Activated T-cell treated with anti-CD3 and anti-CD28 coated beads for 24 hours (primary cell): ENCODE measurements at regions not wholly inside any gene's neighbourhood (a gene's known extent, or its start where the extent isn't known, plus 50 kb on each side); places are given as distances from the start of the nearest gene placed in this dataset.

Source experiments
- DNase-seq: peaks from one replicate; pipeline ENCODE4 v3.0.0-alpha.2; 2020; ENCODE audit warnings: low read depth

DNA sequence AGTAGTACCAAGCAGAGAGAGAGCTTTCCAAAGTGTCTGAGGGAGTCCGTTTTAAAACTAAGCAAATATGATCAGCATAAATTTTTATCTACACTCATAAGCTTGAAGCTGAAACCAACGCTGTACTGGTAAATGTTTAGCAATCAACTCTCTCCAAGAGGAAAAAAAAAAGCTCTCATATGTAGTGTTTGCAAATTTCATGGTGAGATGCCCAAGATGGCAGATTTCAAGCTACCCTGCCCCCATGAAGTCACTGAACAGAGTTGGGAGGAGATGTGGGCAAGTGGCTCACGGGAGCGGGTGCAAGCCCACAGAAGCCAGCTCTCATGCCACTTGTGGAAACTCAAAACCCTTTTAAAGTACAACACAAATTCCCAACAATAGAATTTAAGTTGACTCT lies 475.8 kb downstream of the BCAT1 start:
- DNase-seq, result no peak

- DNase-seq, result no peak
These were observed 478.9 kb downstream of the BCAT1 start for GRCh38 chr12:24470050-24470449.

DNA sequence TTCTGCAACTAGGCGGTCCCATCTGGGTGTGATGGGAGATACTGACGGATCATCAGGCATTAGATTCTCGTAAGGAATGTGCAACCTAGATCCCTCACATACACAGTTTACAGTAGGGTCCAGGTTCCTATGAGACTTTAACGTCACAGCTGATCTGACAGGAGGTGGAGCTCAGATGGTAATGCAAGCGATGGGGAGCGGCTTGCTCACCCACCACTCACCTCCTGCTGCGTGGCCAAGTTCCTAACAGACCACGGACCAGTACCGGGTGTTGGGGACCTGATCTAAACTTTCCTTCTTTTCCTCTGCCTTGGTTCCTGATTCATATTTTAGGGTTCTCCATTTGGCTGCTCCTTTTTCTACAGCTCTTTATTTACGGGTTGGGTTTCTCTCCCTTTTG lies 479.8 kb downstream of the BCAT1 start:
- no peak for DNase-seq

DNA sequence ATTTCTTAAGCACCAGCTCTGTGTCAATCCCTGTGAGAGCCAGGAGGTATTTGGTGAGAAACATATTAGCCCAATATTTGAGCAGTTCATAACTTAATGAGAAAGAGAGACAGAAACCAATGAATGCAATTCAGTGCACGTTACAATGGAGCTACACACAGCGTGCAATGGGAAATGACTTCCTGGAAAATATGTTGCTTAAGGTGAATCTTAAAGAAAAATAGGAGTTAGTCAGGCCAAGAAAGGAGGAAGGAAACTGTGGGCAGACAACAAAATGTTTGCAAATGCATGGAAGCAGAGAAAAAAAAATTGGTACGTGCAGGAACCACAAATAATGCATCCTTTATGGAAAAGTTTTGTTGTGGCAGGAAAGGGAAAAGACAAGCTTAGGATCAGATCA lies 481.7 kb downstream of the BCAT1 start:
- DNase-seq, result no peak

GRCh38 chr12:24463375-24463774 lies 485.5 kb downstream of the BCAT1 start:
- no peak for DNase-seq

- no peak for DNase-seq
These were observed 486.0 kb downstream of the BCAT1 start for GRCh38 chr12:24462946-24463345.

GRCh38 chr12:24460506-24460905 lies 488.4 kb downstream of the BCAT1 start:
- no peak for DNase-seq

GRCh38 chr12:24460099-24460498 lies 488.8 kb downstream of the BCAT1 start:
- no peak for DNase-seq

DNA sequence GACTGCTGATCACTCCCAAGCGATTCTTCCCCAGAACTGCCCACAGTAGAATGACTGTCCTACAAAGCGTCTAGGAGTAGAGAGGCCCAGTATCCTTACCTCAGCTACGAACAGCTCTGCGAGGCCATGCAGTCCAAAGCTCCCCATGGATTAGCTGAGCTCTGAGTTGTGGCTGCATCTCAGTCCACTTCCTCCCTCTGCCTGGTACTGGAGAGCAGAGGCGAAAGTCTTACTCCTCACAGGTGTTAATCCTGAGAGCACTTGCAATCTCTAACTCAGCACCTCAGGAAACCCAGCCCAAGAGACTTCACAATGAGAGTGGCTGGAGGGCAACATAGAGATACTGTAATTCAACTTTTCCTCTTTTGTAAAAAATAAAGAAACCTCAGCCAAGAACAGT lies 493.1 kb downstream of the BCAT1 start:
- no peak for DNase-seq

GRCh38 chr12:24447678-24448077 lies 498.2 kb upstream of the SOX5 start:
- no peak for DNase-seq

DNA sequence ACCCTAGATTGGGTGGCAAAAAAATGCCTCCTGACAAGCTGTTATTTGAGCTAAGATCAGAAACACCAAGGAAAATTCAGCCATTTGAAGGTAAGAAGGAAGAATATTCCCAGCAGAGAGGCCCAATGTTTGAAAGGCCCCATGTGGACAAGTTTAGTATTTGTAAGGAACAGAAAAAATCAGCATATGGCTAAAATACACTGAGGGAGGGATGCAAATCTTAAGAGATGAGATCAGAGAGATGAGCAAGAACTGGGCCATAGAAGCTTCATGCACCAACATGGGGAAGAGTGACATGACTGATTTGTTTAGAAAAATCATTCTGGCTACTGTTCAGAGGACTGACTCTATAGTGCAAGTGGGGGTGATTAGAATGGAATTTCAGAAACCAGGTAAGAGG lies 496.8 kb upstream of the SOX5 start:
- no peak for DNase-seq

DNA sequence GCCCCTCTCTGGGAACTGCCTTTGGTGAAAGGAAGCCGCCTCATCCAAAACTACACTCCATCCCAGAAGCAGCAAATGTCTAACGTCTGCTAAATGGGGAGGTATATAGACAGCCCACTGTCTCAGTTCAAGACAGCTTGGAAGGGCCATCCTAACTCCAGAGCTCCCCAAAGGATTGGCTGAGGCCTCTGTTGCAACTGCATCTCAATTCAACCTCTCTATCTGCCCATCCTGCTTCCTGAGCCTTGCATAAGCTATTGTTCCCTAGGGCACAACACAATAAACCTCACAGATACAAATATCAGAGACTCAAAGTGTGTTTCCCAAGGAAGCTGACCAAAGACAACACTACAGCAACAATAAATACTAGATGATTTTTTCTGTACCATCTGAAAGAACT lies 495.2 kb upstream of the SOX5 start:
- no peak for DNase-seq

DNA sequence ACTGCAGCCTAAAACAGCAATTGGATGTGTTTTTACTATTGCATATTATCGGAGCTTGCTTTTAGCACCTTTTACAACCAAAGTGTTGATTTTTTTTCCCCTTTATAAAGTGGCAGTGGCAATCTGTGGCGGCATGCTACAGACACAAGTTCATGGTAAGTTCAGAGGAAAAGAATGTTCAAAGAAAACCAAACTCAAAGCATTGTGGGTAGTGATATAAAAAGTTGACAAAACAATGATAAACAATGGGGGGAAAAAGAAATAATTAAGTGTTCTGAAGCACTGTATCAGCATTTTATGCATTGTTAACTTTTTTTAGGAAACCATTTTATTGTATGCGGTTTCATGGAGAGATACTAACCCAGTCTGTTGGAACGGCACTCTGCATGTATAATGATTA lies 492.0 kb upstream of the SOX5 start:
- no peak for DNase-seq

DNA sequence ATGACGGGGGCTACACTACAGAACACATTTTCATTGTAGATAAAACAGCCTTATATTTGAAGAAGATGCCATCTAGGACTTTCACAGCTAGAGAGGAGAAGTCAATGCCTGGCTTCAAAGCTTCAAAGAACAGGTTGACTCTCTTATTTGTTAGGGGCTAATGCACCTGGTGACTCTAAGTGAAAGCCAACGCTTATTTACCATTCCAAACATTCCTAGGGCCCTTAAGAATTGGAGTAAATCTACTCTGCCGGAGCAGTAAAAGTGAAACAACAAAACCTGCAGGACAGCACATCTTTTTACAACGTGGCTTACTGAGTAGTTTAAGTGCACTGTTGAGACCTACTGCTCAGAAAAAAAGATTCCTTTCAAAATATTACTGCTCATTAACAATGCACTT lies 487.2 kb upstream of the SOX5 start:
- DNase-seq, result no peak

DNA sequence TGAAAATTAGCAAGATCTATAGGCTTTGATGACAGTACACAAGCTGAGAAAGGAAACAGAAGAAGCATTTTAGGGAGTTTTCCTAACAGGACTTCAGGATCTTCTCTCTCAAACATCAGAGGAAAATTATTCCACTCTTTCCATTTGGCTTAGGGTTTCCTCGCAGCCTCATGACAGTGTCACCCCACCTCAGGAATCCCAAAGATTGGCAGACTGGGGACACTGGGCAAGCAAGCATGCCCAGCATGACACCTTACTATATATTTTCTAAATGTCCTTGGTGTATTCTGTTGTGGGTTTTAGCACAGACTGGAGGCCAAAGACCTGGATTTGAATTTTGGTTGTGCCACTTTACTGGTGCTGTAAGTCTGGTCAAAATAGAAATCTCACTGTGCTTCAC lies 482.4 kb upstream of the SOX5 start:
- DNase-seq, result no peak

DNA sequence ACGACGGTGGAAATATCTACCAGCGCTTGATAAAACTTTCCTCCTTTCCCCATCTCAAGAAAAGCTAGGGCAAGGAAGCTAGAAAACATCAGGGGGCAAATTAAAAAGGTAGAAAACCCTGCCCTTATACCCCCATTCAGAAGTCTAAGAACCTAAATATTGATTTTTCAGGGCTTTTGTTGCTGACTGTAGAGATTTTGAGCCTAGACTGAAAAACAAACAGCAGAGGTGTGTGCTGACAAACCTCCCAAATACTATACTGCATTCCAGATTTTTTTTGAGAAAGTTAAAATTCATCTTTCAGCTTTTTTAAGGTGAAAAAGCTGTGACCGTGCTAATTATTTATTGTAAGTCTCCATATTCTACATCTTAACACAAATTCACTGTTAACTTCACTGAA lies 478.3 kb upstream of the SOX5 start:
- DNase-seq, result no peak

DNA sequence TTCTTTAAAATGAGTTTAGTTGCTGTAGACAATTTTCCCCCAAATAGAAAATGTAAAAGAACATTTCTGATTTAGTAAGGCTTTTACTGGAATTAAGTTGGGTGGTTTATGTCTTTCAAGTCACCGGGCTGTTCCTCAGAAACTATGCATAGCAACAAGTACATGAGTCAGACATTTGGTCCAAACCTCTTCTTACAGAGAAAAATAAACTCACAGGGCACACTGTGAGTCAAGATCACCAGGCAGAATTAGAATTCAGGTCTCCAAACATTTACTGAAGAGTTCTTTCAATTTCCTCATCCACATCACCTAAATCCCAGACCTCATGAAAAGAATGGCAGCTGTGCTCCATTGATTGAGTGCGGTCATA lies 476.1 kb upstream of the SOX5 start:
- DNase-seq, result no peak

DNA sequence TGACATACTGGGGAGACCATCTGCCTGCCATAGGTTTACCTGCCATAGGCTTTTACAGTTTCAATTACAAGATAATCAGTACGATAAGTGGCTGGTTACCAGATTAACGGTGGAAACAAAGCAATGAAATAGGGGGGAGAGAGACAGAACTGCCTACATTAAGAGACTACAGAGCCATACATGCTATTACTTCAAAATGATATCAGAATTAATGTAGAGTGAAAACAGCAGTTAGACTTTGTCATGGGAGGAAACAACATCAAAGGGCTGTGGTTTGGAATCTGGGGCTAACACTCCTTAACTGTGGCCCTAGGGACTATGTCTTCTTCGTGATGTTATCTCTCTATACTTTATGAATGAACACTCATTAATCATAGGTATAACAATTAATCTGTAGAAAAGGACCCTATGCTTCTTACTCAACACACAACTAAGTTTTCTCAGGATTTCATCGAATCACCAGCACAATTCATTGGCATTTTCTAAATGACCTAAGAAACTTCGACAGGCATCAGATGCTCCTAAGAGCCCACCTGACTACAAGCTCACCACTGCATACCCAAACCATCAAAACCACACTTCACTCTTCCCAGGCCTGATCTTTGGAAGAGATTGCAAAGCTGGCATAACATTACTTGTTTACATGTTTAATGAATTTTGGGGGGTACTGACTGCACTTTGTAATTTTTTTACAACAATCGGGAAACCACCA lies 475.6 kb upstream of the SOX5 start:
- DNase-seq, result no peak

- DNase-seq, result no peak
These were observed 474.9 kb upstream of the SOX5 start for GRCh38 chr12:24424376-24424775.

- no peak for DNase-seq
These were observed 474.1 kb upstream of the SOX5 start for GRCh38 chr12:24423611-24424010.

GRCh38 chr12:24421759-24422158 lies 472.3 kb upstream of the SOX5 start:
- DNase-seq, result no peak

GRCh38 chr12:24418157-24418556 lies 468.7 kb upstream of the SOX5 start:
- no peak for DNase-seq

DNA sequence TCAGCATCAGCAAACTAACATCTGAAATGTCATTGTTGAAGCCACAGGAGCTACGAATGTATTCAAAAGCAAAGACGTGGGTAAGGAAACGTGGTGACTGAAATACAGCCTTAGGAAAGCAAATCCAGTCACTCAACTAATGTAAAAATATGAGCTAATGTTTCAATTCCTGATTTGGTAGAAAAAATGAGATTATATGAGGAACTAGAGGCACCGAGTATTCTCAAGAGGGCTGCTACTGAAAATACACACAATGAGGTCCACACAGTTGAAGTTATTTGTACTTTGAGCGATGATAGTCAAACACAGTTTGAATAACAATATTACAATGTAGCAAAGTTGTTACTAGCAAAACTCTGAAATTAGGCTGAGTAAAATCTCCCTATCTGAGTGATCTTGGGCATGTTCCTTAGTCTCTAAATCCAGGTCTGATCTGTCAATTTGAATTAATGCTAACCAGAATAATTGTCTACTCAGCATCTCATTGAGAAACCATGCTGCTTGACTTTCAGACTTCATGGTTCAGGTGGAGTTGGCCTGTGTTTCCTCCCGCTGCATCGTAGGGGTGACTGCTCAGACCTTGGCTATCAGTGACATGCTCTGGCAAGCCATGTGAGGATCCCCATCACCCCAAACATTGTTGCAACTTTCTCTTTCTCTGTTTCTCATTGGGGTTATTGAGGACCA lies 467.1 kb upstream of the SOX5 start:
- DNase-seq, result no peak

- no peak for DNase-seq
These were observed 466.5 kb upstream of the SOX5 start for GRCh38 chr12:24415934-24416333.
